HEK293 (cell line): ENCODE measurements at regions not wholly inside any gene's neighbourhood (a gene's known extent, or its start where the extent isn't known, plus 50 kb on each side); places are given as distances from the start of the nearest gene placed in this dataset.

Experiments used
- CTCF ChIA-PET: fragments of 350-600 bp; formaldehyde crosslinking; extraction: SDS; loops from one replicate; lab custom pipeline; 2021; ENCODE audit warnings: antibody characterized with exemption; lab: Yijun Ruan, JAX
- POLR2A ChIA-PET: fragments of 300-600 bp; formaldehyde crosslinking; extraction: SDS; loops from one replicate; lab custom pipeline; 2020; ENCODE audit warnings: antibody characterized with exemption, inconsistent platforms; lab: Yijun Ruan, JAX
- H3K27ac ChIP-seq: fragments of 200-500 bp; sonication (Bioruptor generic); 2 replicates; pipeline ENCODE4 v1.5.1; 2014; ENCODE audit warnings: low read depth, low read length, control low read depth, inconsistent platforms; ENCODE audit errors: extremely low read depth
- H3K36me3 ChIP-seq, 2 experiments: fragments of 200-500 bp in 1 of 2; sonication (Bioruptor generic) in 1 of 2; 1 replicate in 1 of 2; 2 replicates in 1 of 2; pipeline ENCODE4 v1.5.1; 2014 to 2017; ENCODE audit warnings: inconsistent platforms in 2 of 2, low read length in 2 of 2; ENCODE audit not compliant: control insufficient read depth in 2 of 2, insufficient read depth in 1 of 2
- H3K4me1 ChIP-seq: fragments of 200-500 bp; sonication (Bioruptor generic); 2 replicates; pipeline ENCODE4 v1.5.1; 2014; ENCODE audit warnings: mild to moderate bottlenecking, low read length, inconsistent platforms; ENCODE audit not compliant: control insufficient read depth, insufficient read depth
- H3K4me3 ChIP-seq: 2 replicates; pipeline ENCODE4 v1.5.1; 2011; ENCODE audit warnings: low read depth, mild to moderate bottlenecking, control low read depth, low read length, moderate library complexity
- H3K9me3 ChIP-seq: fragments of 200-500 bp; sonication (Bioruptor generic); 2 replicates; pipeline ENCODE4 v1.5.1; 2014; ENCODE audit warnings: low read depth, low read length, inconsistent platforms; ENCODE audit not compliant: control insufficient read depth, insufficient read depth
- AEBP2 ChIP-seq: fragments of 450-650 bp; formaldehyde crosslinking; IDR thresholded peaks from 2 replicates; pipeline ENCODE4 v1.5.1; 2016; ENCODE audit warnings: missing biosample characterization, missing genetic modification characterization, borderline replicate concordance
- EGR2 ChIP-seq: fragments of 450-650 bp; formaldehyde crosslinking; IDR thresholded peaks from 2 replicates; pipeline ENCODE4 v1.5.1; 2016; ENCODE audit warnings: low read depth, missing biosample characterization, missing genetic modification characterization
- OSR2 ChIP-seq: fragments of 450-650 bp; formaldehyde crosslinking; IDR thresholded peaks from 2 replicates; pipeline ENCODE4 v1.5.1; 2016; ENCODE audit warnings: missing biosample characterization, missing genetic modification characterization
- PBX3 ChIP-seq: sonication (generic); formaldehyde crosslinking; IDR thresholded peaks from 2 replicates; pipeline ENCODE4 v1.8.1; 2022; ENCODE audit warnings: mild to moderate bottlenecking, moderate library complexity, missing genetic modification reagents
- SALL2 ChIP-seq: fragments of 450-650 bp; formaldehyde crosslinking; IDR thresholded peaks from 2 replicates; pipeline ENCODE4 v1.5.0; 2017; ENCODE audit warnings: missing biosample characterization, mild to moderate bottlenecking, missing genetic modification characterization, borderline replicate concordance
- SCRT2 ChIP-seq: fragments of 450-650 bp; formaldehyde crosslinking; IDR thresholded peaks from 2 replicates; pipeline ENCODE4 v1.5.1; 2016; ENCODE audit warnings: missing biosample characterization, missing genetic modification characterization
- TRIM28 ChIP-seq: IDR thresholded peaks from 2 replicates; pipeline ENCODE4 v1.6.1; 2011; ENCODE audit warnings: low read length, control low read depth, borderline replicate concordance
- WT1 ChIP-seq: fragments of 450-650 bp; formaldehyde crosslinking; IDR thresholded peaks from 2 replicates; pipeline ENCODE4 v1.5.1; 2016; ENCODE audit warnings: missing biosample characterization, missing genetic modification characterization
- YY1 ChIP-seq: fragments of 450-650 bp; formaldehyde crosslinking; IDR thresholded peaks from 2 replicates; pipeline ENCODE4 v1.5.1; 2018; ENCODE audit warnings: missing biosample characterization, missing genetic modification characterization
- ZBTB17 ChIP-seq: fragments of 450-650 bp; formaldehyde crosslinking; IDR thresholded peaks from 2 replicates; pipeline ENCODE4 v1.5.1; 2016; ENCODE audit warnings: missing biosample characterization, missing genetic modification characterization
- ZFP41 ChIP-seq: fragments of 450-650 bp; formaldehyde crosslinking; IDR thresholded peaks from 2 replicates; pipeline ENCODE4 v1.5.1; 2016; ENCODE audit warnings: missing biosample characterization, missing genetic modification characterization, borderline replicate concordance
- ZFP69B ChIP-seq: fragments of 450-650 bp; formaldehyde crosslinking; IDR thresholded peaks from 2 replicates; pipeline ENCODE4 v1.5.1; 2016; ENCODE audit warnings: missing biosample characterization, missing genetic modification characterization
- ZNF10 ChIP-seq: fragments of 450-650 bp; formaldehyde crosslinking; IDR thresholded peaks from 2 replicates; pipeline ENCODE4 v1.5.1; 2017; ENCODE audit warnings: missing biosample characterization, missing genetic modification characterization
- ZNF157 ChIP-seq: fragments of 450-650 bp; formaldehyde crosslinking; IDR thresholded peaks from 2 replicates; pipeline ENCODE4 v1.5.1; 2016; ENCODE audit warnings: missing biosample characterization, missing genetic modification characterization
- ZNF184 ChIP-seq: fragments of 450-650 bp; IDR thresholded peaks from 2 replicates; pipeline ENCODE4 v1.5.1; 2018; ENCODE audit warnings: missing biosample characterization, mild to moderate bottlenecking, missing genetic modification characterization
- ZNF248 ChIP-seq: fragments of 450-650 bp; formaldehyde crosslinking; IDR thresholded peaks from 2 replicates; pipeline ENCODE4 v1.5.1; 2017; ENCODE audit warnings: missing biosample characterization, missing genetic modification characterization
- ZNF354C ChIP-seq: fragments of 450-650 bp; formaldehyde crosslinking; IDR thresholded peaks from 2 replicates; pipeline ENCODE4 v1.5.1; 2016; ENCODE audit warnings: missing biosample characterization, missing genetic modification characterization, low read depth, borderline replicate concordance
- ZNF549 ChIP-seq: fragments of 450-650 bp; IDR thresholded peaks from 2 replicates; pipeline ENCODE4 v1.5.1; 2018; ENCODE audit warnings: missing biosample characterization, missing genetic modification characterization, mild to moderate bottlenecking, inconsistent platforms, moderate library complexity
- ZNF580 ChIP-seq: fragments of 450-650 bp; formaldehyde crosslinking; IDR thresholded peaks from 2 replicates; pipeline ENCODE4 v1.5.1; 2016; ENCODE audit warnings: missing biosample characterization, missing genetic modification characterization
- ZNF701 ChIP-seq: fragments of 450-650 bp; formaldehyde crosslinking; IDR thresholded peaks from 2 replicates; pipeline ENCODE4 v1.5.1; 2016; ENCODE audit warnings: missing biosample characterization, missing genetic modification characterization
- ZNF768 ChIP-seq: fragments of 450-650 bp; formaldehyde crosslinking; IDR thresholded peaks from 2 replicates; pipeline ENCODE4 v1.5.1; 2018; ENCODE audit warnings: missing biosample characterization, mild to moderate bottlenecking, missing genetic modification characterization
- ZNF792 ChIP-seq: fragments of 450-650 bp; formaldehyde crosslinking; IDR thresholded peaks from 2 replicates; pipeline ENCODE4 v1.5.1; 2016; ENCODE audit warnings: missing biosample characterization, missing genetic modification characterization

- Histone ChIP-seq H3K36me3 (no peaks in the 10 kb centered on the region), H3K4me3 (no peak overlapping the region)
- no peak for TF ChIP-seq SCRT2 (tag by site-specific recombination)
- TF ChIP-seq ZNF10 (tag by site-specific recombination) = no peak
- no peak for TF ChIP-seq ZNF184 (tag by site-specific recombination)
- TF ChIP-seq AEBP2 = no peak
- TF ChIP-seq ZNF248 (tag by site-specific recombination) = no peak
- TF ChIP-seq PBX3 (CRISPR knock-in tag) = no peak
- TF ChIP-seq, all 188 proteins: peak for 0
- Histone ChIP-seq H3K27ac (no peak overlapping the region), H3K9me3 (no peaks in the 10 kb centered on the region), H3K4me1 (no peaks in the 10 kb centered on the region)
- ChIA-PET CTCF (interaction anchor here (0.5 to 0.6 kb wide), 2 partner anchors 10 to 700 kb away, joined by 3 read pairs; no protein-coding TSS in a partner anchor), POLR2A (no interaction called here)
Observed at GRCh38 chr12:116640281-116640680, 81.1 kb downstream of the MAP1LC3B2 start.

- TF ChIP-seq WT1 (tag by site-specific recombination) (no peak), ZNF354C (tag by site-specific recombination) (no peak), ZBTB17 (tag by site-specific recombination) (0 out of 2 replicates have a peak, but pooled peaks have one; percentile 56), YY1 (tag by site-specific recombination) (no peak), ZFP41 (no peak), ZNF580 (no peak)
- TF ChIP-seq, all 188 proteins: peak for 1
- Histone ChIP-seq H3K4me3 (no peak overlapping the region), H3K4me1 (no peaks in the 10 kb centered on the region), H3K36me3 (no peaks in the 10 kb centered on the region), H3K9me3 (no peaks in the 10 kb centered on the region), H3K27ac (no peak overlapping the region)
- POLR2A ChIA-PET = no interaction called here
- CTCF ChIA-PET = interaction anchor here (0.6 kb wide), 1 partner anchor 10 kb away, joined by 3 read pairs; no protein-coding TSS in a partner anchor
Observed at GRCh38 chr12:116639765-116640164, 80.6 kb downstream of the MAP1LC3B2 start.

- Histone ChIP-seq H3K4me1 (no peaks in the 10 kb centered on the region), H3K4me3 (no peak overlapping the region), H3K27ac (no peak overlapping the region), H3K9me3 (no peaks in the 10 kb centered on the region)
- POLR2A ChIA-PET = no interaction called here
- CTCF ChIA-PET = interaction anchor here (0.6 kb wide), 1 partner anchor 870 kb away, joined by 3 read pairs; no protein-coding TSS in a partner anchor
- TF ChIP-seq ZNF768 (tag by site-specific recombination) = peak; percentile 53; the same call in 1 of the 2 replicates
- no peak for TF ChIP-seq ZNF701 (tag by site-specific recombination)
- TF ChIP-seq, all 188 proteins: peak for 1
- no peaks in the 10 kb centered on the region for H3K36me3 ChIP-seq
Observed at GRCh38 chr12:116638376-116638775, 79.2 kb downstream of the MAP1LC3B2 start.

- Histone ChIP-seq H3K27ac (no peak overlapping the region), H3K4me1 (no peaks in the 10 kb centered on the region), H3K9me3 (no peaks in the 10 kb centered on the region), H3K36me3 (no peaks in the 10 kb centered on the region), H3K4me3 (no peak overlapping the region)
- POLR2A ChIA-PET = no interaction called here
- TF ChIP-seq ZNF549 (tag by site-specific recombination) (no peak), ZFP69B (tag by site-specific recombination) (no peak), ZNF157 (tag by site-specific recombination) (no peak), TRIM28 (no peak), ZNF792 (tag by site-specific recombination) (no peak), SALL2 (tag by site-specific recombination) (no peak), EGR2 (tag by site-specific recombination) (no peak), ZNF701 (tag by site-specific recombination) (no peak), OSR2 (tag by site-specific recombination) (no peak)
- CTCF ChIA-PET = interaction anchor here (0.6 kb wide), 1 partner anchor 871 kb away, joined by 3 read pairs; no protein-coding TSS in a partner anchor
Observed at GRCh38 chr12:116637589-116638150, 78.5 kb downstream of the MAP1LC3B2 start.
